Activated T-cell treated with anti-CD3 and anti-CD28 coated beads for 24 hours (primary cell): ENCODE measurements at regions not wholly inside any gene's neighbourhood (a gene's known extent, or its start where the extent isn't known, plus 50 kb on each side); places are given as distances from the start of the nearest gene placed in this dataset.

ENCODE experiments used
- DNase-seq: peaks from one replicate; pipeline ENCODE4 v3.0.0-alpha.2; 2020; ENCODE audit warnings: low read depth

GRCh38 chr2:221154176-221154575 is 417.9 kb downstream of the EPHA4 start:
- DNase-seq: no peak

- DNase-seq: no peak
Observed at GRCh38 chr2:221156062-221156734, 415.9 kb downstream of the EPHA4 start.

GRCh38 chr2:221161186-221161585 is 410.9 kb downstream of the EPHA4 start:
- no peak for DNase-seq

GRCh38 chr2:221166292-221166691 is 405.8 kb downstream of the EPHA4 start:
- no peak for DNase-seq

- DNase-seq: no peak
Observed at GRCh38 chr2:221167561-221167960, 404.5 kb downstream of the EPHA4 start.

- DNase-seq: no peak
Observed at GRCh38 chr2:221169724-221170123, 402.4 kb downstream of the EPHA4 start.

GRCh38 chr2:221170548-221170947 is 401.6 kb downstream of the EPHA4 start:
- no peak for DNase-seq

GRCh38 chr2:221176667-221177066 is 395.4 kb downstream of the EPHA4 start:
- DNase-seq: no peak

GRCh38 chr2:221178139-221178538 is 394.0 kb downstream of the EPHA4 start:
- no peak for DNase-seq

GRCh38 chr2:221186873-221187272 is 385.2 kb downstream of the EPHA4 start:
- no peak for DNase-seq

GRCh38 chr2:221189431-221190067 is 382.6 kb downstream of the EPHA4 start:
- no peak for DNase-seq

- no peak for DNase-seq
Observed at GRCh38 chr2:221195829-221196228, 376.3 kb downstream of the EPHA4 start.

GRCh38 chr2:221197225-221197856 is 374.8 kb downstream of the EPHA4 start:
- no peak for DNase-seq

GRCh38 chr2:221198309-221198708 is 373.8 kb downstream of the EPHA4 start:
- DNase-seq: no peak

- DNase-seq: no peak
Observed at GRCh38 chr2:221200184-221200839, 371.8 kb downstream of the EPHA4 start.

- DNase-seq: no peak
Observed at GRCh38 chr2:221202431-221202830, 369.7 kb downstream of the EPHA4 start.

GRCh38 chr2:221203125-221203524 is 369.0 kb downstream of the EPHA4 start:
- no peak for DNase-seq

- DNase-seq: no peak
Observed at GRCh38 chr2:221203856-221204255, 368.2 kb downstream of the EPHA4 start.

GRCh38 chr2:221204699-221205098 is 367.4 kb downstream of the EPHA4 start:
- DNase-seq: no peak

- no peak for DNase-seq
Observed at GRCh38 chr2:221205103-221205673, 366.9 kb downstream of the EPHA4 start.

GRCh38 chr2:221210686-221211085 is 361.4 kb downstream of the EPHA4 start:
- no peak for DNase-seq

- DNase-seq: no peak
Observed at GRCh38 chr2:221211653-221212052, 360.5 kb downstream of the EPHA4 start.

- DNase-seq: no peak
Observed at GRCh38 chr2:221212105-221212504, 360.0 kb downstream of the EPHA4 start.
